Thymus (tissue), 11 donors: ENCODE measurements at regions not wholly inside any gene's neighbourhood (a gene's known extent, or its start where the extent isn't known, plus 50 kb on each side); places are given as distances from the start of the nearest gene placed in this dataset.

Source experiments
- DNase-seq, 9 donors: peaks; one replicate each; pipeline ENCODE4 v3.0.0-alpha.2; 2013; ENCODE audit warnings: low spot score in 9 of 9, low read depth in 6 of 9, missing footprints in 1 of 9
- H3K27ac ChIP-seq, 2 donors: one replicate each; pipeline ENCODE4 v1.5.1; 2013; ENCODE audit warnings: control low read depth in 1 of 2, low read depth in 1 of 2, low read length in 1 of 2, mild to moderate bottlenecking in 1 of 2, moderate library complexity in 1 of 2
- H3K27me3 ChIP-seq, 2 donors: one replicate each; pipeline ENCODE4 v1.5.1; 2013; ENCODE audit warnings: low read length in 1 of 2; ENCODE audit not compliant: control insufficient read depth in 2 of 2, insufficient read depth in 1 of 2
- H3K36me3 ChIP-seq, 2 donors: one replicate each; pipeline ENCODE4 v1.5.1; 2013; ENCODE audit warnings: low read length in 1 of 2, mild to moderate bottlenecking in 1 of 2, moderate library complexity in 1 of 2; ENCODE audit not compliant: control insufficient read depth in 2 of 2, insufficient read depth in 2 of 2
- H3K4me1 ChIP-seq, 2 donors: one replicate each; pipeline ENCODE4 v1.5.1; 2013; ENCODE audit warnings: low read length in 2 of 2; ENCODE audit not compliant: control insufficient read depth in 2 of 2, insufficient read depth in 2 of 2
- H3K4me3 ChIP-seq, 2 donors: one replicate each; pipeline ENCODE4 v1.5.1; 2013; ENCODE audit warnings: low read length in 2 of 2, control low read depth in 1 of 2, mild to moderate bottlenecking in 1 of 2
- H3K9me3 ChIP-seq, 2 donors: one replicate each; pipeline ENCODE4 v1.5.1; 2013; ENCODE audit warnings: low read length in 1 of 2, mild to moderate bottlenecking in 1 of 2; ENCODE audit not compliant: control insufficient read depth in 2 of 2, insufficient read depth in 1 of 2
- WGBS: extraction: QIAGEN DNeasy Blood & Tissue Kit; methylation state at CpG from one replicate; pipeline ENCODE4 v1.1.7; 2013; 5-methylcytosine and 5-hydroxymethylcytosine counted together
- donor health status: healthy.

DNA sequence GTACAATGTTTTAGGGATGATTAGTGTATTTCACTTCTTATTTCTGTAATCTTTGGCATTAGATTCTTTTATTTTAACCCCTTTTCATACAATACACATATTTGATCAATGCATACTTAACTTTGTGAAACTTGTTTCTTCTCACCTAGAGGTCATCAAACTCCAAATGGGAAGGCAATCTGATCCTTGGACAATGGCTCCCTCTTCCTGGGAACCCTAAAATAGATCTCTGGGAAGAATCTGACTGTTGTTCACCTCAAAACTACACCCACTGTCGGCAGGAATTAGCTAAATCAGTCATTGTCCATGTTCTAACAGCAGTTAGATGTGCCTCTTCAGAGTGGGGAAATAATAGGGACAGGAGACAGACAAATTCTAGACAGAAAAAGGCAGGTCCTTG lies 707.4 kb upstream of the CHORDC1 start:
- Histone ChIP-seq H3K27me3 (no peaks in the 10 kb centered on the region), H3K9me3 (peaks cover 0 to 7% of the 10 kb centered on the region in 2 donors), H3K4me3 (no peak overlapping the region), H3K36me3 (no peaks in the 10 kb centered on the region), H3K27ac (no peak overlapping the region), H3K4me1 (no peaks in the 10 kb centered on the region)
- 89% methylated on average over 1 of the region's 1 CpG for WGBS
- no peak for DNase-seq

DNA sequence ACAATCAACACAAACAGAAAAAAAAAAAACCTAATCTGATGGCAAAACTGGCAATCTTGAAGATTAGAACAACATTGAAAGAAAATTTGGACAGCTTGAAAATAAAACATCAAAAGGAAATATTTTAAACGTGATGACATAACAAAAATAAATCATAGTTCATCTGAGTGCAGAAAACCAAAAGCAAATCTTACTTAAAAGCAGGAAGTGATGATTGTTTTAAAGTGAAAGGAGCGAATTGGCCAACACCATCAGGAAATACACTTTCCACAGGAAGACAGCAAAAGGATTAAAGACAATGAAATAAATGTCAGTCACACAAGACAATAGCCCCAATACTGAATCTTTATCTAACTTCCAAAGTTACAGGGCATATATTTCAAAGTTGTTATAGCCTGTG lies 696.5 kb upstream of the CHORDC1 start:
- WGBS = 32% methylated on average over 2 of the region's 2 CpGs
- Histone ChIP-seq H3K4me3 (no peak overlapping the region), H3K4me1 (no peaks in the 10 kb centered on the region), H3K9me3 (no peaks in the 10 kb centered on the region), H3K27me3 (no peaks in the 10 kb centered on the region), H3K36me3 (no peaks in the 10 kb centered on the region), H3K27ac (no peak overlapping the region)
- no peak for DNase-seq

GRCh38 chr11:90916706-90917105 lies 693.9 kb upstream of the CHORDC1 start:
- Histone ChIP-seq H3K4me1 (no peaks in the 10 kb centered on the region), H3K27ac (no peak overlapping the region), H3K9me3 (no peaks in the 10 kb centered on the region), H3K4me3 (no peak overlapping the region), H3K36me3 (no peaks in the 10 kb centered on the region), H3K27me3 (no peaks in the 10 kb centered on the region)
- DNase-seq = no peak

GRCh38 chr11:90913131-90913668 lies 690.4 kb upstream of the CHORDC1 start:
- 89% methylated on average over 2 of the region's 2 CpGs for WGBS
- H3K4me3 ChIP-seq = no peak overlapping the region
- H3K4me1 ChIP-seq = no peaks in the 10 kb centered on the region
- no peak overlapping the region for H3K27ac ChIP-seq
- H3K27me3 ChIP-seq = no peaks in the 10 kb centered on the region
- no peaks in the 10 kb centered on the region for H3K36me3 ChIP-seq
- H3K9me3 ChIP-seq = no peaks in the 10 kb centered on the region
- DNase-seq = no peak

DNA sequence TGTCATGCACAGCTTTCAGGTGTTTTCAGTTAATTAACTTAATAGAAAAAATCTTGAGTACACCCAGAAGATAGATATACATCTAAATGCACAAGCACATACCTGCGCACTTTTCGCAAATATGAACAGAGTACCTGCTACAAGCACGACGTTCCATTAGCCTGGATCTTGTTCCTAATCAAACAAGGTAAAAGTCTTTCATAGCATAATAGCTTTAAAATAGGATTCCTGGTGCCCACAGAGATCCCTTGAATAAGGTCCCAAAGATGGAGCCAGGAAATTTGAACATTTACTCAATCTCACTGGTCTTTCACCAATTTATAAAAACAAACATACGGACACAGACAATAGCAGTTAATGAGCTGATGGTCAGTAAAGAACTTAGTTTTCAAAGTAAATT lies 689.8 kb upstream of the CHORDC1 start:
- WGBS = 95% methylated on average over 5 of the region's 5 CpGs
- no peaks in the 10 kb centered on the region for H3K36me3 ChIP-seq

GRCh38 chr11:90911192-90911591 lies 688.3 kb upstream of the CHORDC1 start:
- Histone ChIP-seq H3K27ac (no peak overlapping the region), H3K4me1 (no peaks in the 10 kb centered on the region), H3K36me3 (no peaks in the 10 kb centered on the region), H3K9me3 (no peaks in the 10 kb centered on the region), H3K4me3 (no peak overlapping the region), H3K27me3 (no peaks in the 10 kb centered on the region)
- no peak for DNase-seq
- 95% methylated on average over 2 of the region's 2 CpGs for WGBS

More for the DNA sequence above, 689.8 kb upstream of the CHORDC1 start:
- DNase-seq = no peak
- Histone ChIP-seq H3K9me3 (no peaks in the 10 kb centered on the region), H3K4me3 (no peak overlapping the region), H3K27ac (no peak overlapping the region), H3K4me1 (no peaks in the 10 kb centered on the region), H3K27me3 (no peaks in the 10 kb centered on the region)

- Histone ChIP-seq H3K27me3 (no peaks in the 10 kb centered on the region), H3K36me3 (no peaks in the 10 kb centered on the region), H3K27ac (no peak overlapping the region), H3K4me3 (no peak overlapping the region), H3K9me3 (no peaks in the 10 kb centered on the region), H3K4me1 (no peaks in the 10 kb centered on the region)
- DNase-seq = no peak
- WGBS = 73% methylated on average over 3 of the region's 3 CpGs
These were observed 685.2 kb upstream of the CHORDC1 start for GRCh38 chr11:90908074-90908473.

DNA sequence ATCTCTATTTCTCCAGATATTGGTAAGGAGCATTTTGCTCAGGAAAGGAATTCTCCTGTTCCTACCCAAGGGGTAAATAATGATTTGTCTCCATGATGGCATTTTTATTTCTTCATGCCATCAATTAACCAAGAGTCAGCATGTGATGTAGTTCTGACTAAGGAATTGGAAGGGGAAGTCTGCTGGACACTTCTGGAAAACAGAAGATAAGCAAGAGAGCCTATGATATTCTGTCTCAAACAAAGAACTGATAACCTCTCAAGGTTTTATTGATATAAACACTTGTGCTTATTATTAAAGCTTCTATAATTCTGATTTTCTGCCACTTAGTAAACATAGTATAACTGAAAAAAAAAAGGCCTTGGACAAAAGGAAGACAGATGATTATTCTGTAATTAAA lies 673.0 kb upstream of the CHORDC1 start:
- no peak for DNase-seq
- Histone ChIP-seq H3K27me3 (no peaks in the 10 kb centered on the region), H3K9me3 (no peaks in the 10 kb centered on the region), H3K36me3 (no peaks in the 10 kb centered on the region), H3K27ac (no peak overlapping the region), H3K4me1 (no peaks in the 10 kb centered on the region), H3K4me3 (no peak overlapping the region)

DNA sequence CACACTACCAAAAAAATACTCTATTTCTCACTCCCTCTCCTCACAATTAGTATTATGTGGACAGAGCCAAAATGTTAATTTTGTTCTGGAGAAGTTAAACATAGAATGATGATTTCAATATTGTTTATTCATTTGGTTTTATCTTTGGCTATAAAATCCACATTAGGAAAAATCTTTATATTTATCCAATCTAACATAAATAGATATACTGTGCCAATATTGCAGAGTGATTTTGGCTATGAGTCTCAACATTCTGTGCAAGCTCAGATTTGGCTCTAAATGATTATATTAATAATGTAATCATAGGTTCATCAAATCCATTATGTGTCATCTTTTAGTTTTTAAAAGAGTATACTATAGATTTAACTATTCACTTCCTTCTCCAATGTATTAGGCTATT lies 667.5 kb upstream of the CHORDC1 start:
- H3K27me3 ChIP-seq = no peaks in the 10 kb centered on the region
- no peak overlapping the region for H3K27ac ChIP-seq
- no peaks in the 10 kb centered on the region for H3K4me1 ChIP-seq
- H3K4me3 ChIP-seq = no peak overlapping the region
- DNase-seq = no peak
- H3K36me3 ChIP-seq = no peaks in the 10 kb centered on the region
- no peaks in the 10 kb centered on the region for H3K9me3 ChIP-seq

- Histone ChIP-seq H3K27ac (no peak overlapping the region), H3K36me3 (no peaks in the 10 kb centered on the region), H3K9me3 (no peaks in the 10 kb centered on the region), H3K27me3 (no peaks in the 10 kb centered on the region), H3K4me3 (no peak overlapping the region), H3K4me1 (no peaks in the 10 kb centered on the region)
- no peak for DNase-seq
These were observed 661.3 kb upstream of the CHORDC1 start for GRCh38 chr11:90884181-90884580.
